SK-N-MC (cell line): ENCODE measurements at regions not wholly inside any gene's neighbourhood (a gene's known extent, or its start where the extent isn't known, plus 50 kb on each side); places are given as distances from the start of the nearest gene placed in this dataset.

Experiments used
- EZH2 ChIP-seq: fragments of 200-600 bp; sonication (generic); IDR thresholded peaks from one replicate; pipeline ENCODE4 v1.6.1; 2017; ENCODE audit warnings: antibody characterized with exemption
- POLR2AphosphoS5 ChIP-seq: IDR thresholded peaks from 2 replicates; pipeline ENCODE4 v1.6.1; 2012; ENCODE audit warnings: mild to moderate bottlenecking, low read depth, low read length, borderline replicate concordance

DNA sequence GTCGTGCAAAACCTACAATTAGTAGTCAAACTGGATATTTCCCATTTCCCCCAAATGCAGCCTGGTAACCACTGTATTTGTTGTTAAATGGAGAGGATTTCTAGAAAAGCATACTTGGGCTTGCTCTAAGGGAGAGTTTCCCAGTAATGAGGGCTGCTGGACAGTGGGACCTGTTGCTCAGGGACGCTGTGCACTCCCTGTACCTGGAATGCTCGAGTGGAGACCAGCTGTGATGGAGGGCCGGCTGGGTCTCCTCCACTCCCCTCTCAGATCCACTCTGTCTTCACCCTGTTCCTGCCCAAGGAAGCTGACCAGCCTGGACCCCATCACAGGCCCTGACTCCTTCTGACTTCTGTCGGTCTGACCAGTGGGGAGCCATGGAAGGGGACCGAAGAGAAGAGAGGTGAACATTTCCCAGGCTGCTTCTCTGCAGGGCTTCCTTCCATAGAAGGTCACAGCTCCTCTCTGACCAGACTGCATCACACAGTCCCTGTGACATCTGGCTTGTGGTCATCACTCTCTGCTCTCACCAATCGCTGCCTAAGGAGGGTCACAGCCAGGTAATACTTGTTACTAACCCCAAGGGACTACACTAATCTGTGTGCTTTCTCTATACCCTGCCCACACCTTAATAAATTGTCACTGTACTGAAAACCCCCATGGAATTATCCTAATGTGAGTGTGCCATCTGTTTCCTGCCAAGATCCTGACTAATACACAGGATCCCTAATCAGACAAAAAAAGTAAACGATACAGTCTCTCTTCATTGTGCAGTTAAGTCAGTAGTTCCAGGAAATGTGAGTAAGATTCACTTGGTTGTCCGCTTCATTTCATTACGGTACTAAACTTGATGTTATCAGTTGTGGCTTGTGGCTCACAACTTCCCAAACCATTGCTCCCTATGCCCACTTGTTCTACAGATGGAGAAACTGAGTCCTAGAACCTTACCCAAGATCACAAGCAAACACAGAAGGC is 102.4 kb downstream of the CCT6B start:
- no peak for TF ChIP-seq EZH2
- TF ChIP-seq POLR2AphosphoS5 = no peak
